GM18517 (cell line): ENCODE measurements at regions not wholly inside any gene's neighbourhood (a gene's known extent, or its start where the extent isn't known, plus 50 kb on each side); places are given as distances from the start of the nearest gene placed in this dataset.

ENCODE experiments used
- ATAC-seq: cut with Tn5 transposase; IDR thresholded peaks from one replicate; pipeline ENCODE4 v1.9.1; 2021; ENCODE audit warnings: mild to moderate bottlenecking, moderate library complexity; ENCODE audit not compliant: unreplicated experiment

DNA sequence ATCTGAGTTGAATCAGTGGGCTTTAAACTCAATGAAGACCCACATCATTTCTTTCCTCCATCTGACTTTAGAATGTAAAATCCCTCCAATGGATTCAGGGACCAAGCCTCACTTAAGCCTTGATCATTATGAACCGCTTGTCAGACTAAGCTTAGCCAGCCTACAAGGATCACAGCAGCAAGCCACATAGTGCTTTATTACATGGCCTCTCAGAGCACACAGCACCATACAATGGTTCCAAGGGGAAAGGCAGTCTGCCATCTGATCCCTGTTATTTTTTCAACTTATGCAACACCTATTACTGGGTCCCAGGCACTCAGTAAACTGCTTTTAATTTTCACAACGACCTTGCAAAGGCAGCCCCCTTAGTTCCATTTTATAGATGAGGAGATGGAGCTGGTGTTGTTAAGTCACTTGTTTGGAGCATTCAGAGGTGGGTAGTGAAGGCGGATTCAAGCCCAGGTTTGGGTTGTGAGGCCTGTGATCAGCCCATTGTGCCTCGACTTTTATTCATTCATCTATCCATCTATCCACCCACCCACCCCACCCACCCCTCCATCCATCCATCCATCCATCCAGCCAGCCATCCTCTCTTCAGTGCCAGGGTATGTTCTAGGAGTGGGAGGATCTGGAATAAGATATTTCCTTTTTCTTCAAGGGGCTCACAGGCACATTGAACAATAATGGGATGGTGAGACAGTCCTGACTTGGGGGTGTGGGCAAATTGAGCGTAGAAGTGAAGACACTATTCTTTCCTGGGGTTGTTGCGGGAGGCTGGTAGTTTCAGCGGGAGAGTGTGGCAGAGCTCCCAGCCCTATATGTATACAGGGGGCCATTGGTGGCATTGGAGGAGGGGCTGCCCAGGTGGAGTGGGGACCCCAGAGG, 141.2 kb downstream of the MYCN start:
- no peak for ATAC-seq

DNA sequence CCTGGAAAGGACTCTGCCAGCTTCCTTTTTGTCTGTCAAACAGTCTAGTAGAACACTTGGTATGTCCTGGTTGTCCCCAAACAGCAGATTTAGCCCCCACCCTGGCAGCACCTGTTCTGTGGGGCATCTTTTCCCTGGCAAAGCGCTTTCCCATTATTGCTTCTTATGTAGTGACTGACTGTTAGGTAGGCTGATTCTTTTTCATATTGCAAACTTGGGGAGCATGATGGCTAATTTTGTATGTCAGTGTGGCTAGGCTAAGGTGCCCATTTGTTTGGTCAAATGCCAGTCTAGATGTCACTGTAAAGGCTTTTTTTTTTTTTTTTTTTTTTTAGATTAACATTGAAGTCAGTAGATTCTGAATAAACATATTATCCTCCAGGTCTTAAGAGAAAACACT, 140.2 kb downstream of the MYCN start:
- no peak for ATAC-seq

GRCh38 chr2:16080071-16080470, 139.7 kb downstream of the MYCN start:
- no peak for ATAC-seq

DNA sequence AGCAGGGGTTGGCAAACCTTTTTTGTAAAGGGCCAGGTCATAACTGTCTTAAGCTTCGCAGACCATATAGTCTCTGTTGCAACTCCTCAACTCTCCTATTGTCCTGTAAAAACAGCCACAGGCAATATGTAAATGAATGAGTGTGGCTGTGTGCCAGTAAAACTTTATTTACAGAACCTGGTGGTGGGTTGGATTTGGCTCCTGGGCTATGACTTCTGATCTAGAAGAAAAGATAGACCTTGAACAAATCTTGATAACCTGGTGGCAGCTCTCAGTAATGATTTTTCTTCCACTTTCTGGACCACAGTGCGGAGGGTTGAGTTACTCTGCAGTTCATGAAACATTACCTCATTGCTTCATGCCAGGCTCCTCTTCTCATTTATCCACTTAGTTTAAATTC, 139.3 kb downstream of the MYCN start:
- no peak for ATAC-seq

DNA sequence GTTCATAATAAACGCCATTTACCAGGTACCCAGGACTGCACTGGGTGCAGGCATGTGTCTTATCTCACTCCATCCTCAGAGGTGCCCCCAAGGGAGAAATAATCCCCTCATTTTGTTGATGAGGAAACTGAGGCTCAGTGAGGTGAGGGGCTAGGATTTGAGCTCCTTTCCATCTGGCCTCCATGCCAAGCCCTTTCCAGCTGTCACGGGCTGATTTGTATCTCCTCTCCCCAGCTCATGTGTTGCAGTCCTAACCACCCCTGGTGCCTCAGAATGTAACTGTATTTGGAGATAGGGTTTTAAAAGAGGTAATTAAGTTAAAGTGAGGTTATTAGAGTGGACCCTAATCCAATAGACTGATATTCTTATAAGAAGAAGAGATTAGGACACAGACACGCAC, 137.3 kb downstream of the MYCN start:
- no peak for ATAC-seq

GRCh38 chr2:16076911-16077310, 136.6 kb downstream of the MYCN start:
- no peak for ATAC-seq

- ATAC-seq: no peak
Measured at GRCh38 chr2:16075045-16076012, 135.0 kb downstream of the MYCN start.

DNA sequence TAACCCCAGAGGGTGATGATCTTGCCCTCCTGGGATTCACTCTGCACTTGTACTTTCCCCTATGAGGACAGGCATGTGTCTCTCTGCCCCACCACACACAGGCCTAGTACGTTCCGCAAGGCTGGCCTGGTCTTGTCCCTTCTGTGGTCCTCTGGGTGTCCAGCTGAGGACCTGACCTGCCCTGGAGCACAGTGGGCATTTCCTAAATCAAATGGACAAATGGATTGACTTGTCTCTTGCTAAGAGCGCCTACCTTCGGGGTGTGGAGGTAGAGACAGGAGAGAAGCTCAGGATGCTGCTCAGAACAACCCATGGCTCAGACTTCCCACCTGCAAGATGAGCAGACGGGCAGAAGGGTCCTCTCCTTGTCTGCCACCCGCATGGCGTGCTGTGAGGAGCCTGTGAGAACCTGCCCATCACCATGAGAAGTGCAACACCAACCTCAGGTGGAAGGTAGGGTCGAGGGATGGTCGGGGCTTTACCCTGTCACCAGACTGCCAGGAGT, 133.6 kb downstream of the MYCN start:
- ATAC-seq: no peak

- ATAC-seq: no peak
Measured at GRCh38 chr2:16073471-16073870, 133.1 kb downstream of the MYCN start.

DNA sequence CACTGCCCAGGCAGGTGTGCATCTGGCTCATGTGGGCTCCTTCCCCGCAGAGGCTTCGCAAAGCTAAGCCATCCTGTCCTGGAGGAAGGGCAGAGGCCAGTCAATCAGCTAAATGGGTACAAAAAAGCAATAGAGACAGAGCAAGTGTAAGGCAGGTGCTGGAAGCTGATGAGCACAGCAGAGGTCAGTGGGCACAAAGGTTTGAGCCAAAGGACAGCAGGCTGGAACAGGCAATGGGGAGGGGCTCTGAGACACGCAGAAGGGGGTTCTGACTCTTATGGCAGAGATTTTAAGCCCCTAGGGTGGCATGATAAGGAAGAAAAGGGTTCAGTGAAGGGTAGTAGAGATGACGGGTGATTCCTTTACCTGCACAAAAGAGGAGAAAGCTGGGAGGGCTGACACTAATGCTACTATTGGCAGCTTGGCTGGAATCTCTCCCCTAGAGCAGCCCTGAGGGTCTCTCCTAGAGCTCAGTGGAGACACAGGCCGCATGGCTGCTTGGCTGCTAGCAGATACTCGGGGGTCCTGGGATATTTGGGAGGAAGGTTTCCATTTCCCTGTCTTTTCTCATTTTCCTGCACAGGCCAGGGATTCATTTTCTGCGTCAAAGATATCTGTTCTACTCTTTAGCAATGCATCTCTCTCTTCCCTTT, 132.4 kb downstream of the MYCN start:
- ATAC-seq: no peak

DNA sequence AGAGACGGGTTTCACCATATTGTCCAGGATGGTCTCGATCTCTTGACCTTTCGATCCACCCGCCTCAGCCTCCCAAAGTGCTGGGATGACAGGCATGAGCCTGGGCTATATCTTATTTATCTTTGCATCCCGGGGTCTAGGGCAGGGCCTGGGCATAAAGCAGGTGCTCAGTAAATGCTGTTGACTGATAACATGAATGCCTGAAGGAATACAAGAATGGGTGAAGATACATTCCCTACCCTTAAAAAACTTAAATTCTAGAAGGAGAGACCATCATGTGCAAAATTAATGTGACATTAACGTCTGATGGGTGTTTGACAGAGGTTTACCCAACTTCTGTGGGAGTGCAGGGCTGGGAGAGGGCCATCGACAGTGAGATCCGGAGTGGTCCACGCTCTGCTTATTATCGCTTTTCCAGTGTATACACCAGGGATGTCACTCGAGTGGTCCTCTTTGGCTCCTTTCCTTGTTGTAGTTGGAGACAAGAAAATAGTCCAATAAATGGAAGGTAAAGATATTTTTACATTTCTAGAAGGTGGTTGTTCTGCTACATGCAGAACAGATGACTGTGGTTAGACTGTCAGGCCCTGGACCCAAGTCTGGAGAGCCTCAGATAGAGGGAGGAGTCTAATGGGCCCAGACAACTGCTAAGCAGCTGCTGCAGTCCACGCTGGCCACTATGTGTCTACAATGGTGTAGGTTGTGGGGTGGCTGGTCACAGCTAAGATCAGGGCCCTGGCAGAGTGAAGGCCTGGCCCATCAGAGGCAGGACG, 131.7 kb downstream of the MYCN start:
- ATAC-seq: no peak

DNA sequence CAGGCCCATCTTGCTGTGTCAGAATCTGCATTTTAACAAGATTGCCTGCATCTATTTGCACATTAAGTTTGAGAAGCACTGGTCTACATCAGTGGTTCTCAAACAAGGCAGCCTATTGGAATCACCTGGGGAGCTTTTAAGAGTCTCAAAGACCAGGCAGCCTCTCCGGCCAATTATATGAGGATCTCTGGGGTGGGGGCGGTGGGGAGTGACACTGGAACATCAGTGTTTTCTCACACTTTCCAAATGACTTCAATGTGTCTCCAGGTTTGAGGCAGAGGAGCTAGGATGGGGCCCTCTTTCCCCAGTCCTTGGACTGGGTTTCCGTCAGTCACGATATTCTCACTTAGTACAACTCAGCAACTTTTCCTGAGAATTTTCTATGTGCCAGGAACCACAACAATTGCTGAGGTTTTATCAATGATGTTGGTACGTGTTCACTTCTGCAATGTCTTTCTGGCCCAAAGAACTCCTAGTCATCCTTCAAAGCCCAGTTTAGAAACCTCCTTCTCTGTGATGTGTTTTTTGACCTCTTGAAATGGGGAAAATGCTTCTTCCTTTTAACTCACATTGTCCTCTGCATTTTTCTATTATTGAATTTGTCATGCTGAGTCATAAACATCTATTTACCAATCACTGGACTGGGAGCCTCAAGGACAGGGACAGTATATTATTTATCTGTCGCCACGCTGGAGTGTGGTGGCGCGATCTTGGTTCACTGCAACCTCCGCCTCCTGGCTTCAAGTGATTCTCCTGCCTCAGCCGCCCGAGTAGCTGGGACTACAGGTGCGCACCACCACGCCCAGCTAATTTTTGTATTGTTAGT, 130.9 kb downstream of the MYCN start:
- ATAC-seq: no peak

GRCh38 chr2:16070648-16070971, 130.3 kb downstream of the MYCN start:
- ATAC-seq: no peak

- ATAC-seq: no peak
Measured at GRCh38 chr2:16069933-16070647, 129.7 kb downstream of the MYCN start.

DNA sequence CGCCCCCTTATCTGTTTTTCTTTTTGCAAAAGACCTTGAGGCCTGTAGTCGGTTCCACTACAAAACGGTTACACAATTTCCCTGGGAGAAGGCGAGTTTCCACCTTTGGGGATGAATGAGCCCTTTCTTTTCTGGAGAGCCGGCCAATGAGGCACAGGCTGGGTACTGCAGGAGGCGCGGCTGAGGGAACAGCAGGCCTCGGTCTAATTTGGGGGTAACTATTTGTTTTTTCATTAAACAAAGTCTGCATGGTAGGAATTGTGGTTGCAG, 129.2 kb downstream of the MYCN start:
- ATAC-seq: no peak

GRCh38 chr2:16068552-16068940, 128.2 kb downstream of the MYCN start:
- ATAC-seq: no peak

DNA sequence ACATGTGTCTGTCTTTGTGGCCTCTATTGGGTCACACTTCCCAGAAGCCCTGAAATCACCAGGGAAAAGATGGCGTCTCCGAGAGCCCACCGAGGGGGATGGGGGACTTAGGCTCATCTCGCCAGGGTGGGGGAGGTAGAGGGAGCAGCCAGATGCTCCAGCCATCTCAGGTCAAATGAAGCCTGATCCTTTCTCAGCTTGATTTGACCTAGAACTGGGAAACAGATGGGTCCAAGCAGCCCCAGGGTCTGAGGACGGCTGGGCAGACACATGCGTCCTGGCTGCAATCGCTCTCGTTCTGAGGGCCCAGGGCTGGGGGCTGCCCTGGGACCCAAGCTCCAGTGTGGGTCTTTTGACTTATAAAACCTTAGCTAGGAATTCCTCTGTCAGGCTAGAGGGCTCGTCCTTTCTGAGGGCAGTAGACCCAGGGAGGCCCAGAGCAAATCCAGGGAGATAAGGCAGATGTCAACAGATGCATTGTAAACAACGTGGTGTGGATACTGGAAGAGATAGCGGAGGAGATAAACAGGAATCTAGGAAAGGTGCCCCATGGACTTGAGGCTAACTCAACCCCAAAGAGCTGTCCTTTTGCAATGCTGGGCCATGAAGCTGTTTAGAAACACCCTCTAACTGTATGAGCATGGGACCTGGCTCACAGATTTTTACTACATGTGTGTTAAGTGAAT, 127.7 kb downstream of the MYCN start:
- no peak for ATAC-seq

DNA sequence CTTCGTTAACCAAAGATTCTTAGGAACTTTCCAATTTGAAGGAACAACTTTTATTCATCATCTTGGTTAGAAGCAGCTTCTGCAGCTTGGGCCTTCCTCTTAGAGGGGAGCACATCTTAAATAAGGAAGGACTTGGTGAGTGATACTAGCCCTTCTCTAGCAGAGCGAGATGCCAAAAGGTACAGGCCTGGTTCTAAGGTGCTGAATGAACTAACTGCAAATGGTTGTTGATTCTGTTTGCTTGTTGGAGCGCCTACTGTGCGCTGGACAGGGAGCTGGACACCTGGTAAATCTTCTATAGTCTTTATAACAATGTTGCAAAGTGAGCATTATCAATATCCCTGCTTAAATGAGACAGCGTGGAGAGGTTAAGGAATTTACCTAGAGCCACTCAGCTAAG, 127.1 kb downstream of the MYCN start:
- ATAC-seq: no peak

GRCh38 chr2:16067037-16067406, 126.7 kb downstream of the MYCN start:
- ATAC-seq: no peak
